GM21360 (cell line): ENCODE measurements at regions not wholly inside any gene's neighbourhood (a gene's known extent, or its start where the extent isn't known, plus 50 kb on each side); places are given as distances from the start of the nearest gene placed in this dataset.

ENCODE experiments used
- ATAC-seq: cut with Tn5 transposase; IDR thresholded peaks from one replicate; pipeline ENCODE4 v1.9.1; 2021; ENCODE audit warnings: mild to moderate bottlenecking, moderate library complexity; ENCODE audit not compliant: unreplicated experiment

DNA sequence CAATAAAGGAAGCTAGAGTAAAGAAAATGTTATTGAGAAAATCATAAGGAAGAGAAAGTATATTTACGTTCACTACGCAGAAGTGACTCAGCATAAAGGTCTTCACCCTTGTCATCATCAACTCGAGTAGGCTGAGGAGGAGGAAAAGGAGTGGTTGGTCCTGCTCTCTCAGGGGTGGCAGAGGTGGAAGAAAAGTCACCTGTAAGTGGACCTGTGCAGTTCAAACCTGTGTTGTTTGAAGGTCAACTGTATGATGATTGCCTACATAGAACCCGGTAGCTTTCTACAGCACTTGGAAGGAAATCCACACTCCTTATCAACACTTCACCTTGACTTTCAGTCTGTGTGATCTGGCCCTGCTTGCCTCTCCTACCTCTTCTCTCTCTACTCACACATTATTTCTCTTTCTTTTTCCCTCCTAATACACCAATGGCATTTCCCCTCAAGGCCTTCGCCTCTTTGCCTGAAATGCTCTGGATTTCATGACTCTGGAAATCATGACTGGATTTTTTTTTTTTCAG lies 109.3 kb upstream of the CPEB4 start:
- ATAC-seq, result no peak

DNA sequence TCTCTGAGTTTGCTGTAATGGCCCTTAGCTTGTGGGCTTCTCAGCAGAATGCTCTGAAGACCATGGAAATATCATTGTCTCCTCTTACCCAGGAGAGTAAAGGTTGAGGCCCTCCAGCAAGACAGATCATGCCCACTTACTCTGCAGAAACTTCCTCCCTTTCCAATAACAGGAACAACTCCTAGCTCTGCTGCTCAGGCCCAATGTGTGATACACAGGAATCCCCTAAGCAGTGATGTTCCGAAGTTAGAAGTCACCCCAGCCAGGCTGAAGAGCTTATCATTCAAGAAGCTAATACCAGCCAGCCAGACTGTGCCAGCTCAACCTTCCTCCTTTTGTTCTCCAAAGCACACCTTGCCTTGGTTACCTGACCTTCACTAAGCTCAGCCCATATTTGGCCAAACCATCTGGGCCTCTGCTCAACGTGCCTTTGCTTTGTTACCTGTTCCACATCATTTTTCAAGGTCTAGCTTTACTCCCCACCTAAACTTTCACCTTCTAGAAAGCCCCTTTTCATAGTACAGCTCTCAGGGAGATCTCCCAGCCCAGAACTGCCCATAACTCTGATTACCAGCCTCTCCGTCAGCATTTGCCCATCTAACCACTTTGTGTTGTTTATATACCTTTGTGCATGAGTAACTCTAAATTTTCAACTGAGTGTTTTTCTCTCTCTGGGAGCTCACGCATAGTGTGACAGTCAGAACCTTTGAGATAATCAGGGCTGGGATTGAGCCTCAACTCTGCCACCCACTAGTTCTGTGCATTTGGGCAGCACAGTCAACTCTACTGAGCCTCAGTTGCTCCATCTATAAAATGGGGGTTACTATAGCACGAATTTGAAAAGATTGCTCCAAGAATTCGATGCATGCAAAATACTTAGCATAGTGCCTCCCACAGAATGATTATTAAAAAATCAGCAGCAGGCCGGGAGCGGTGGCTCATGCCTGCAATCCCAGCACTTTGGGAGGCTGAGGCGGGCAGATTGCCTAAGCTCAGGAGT lies 107.6 kb upstream of the CPEB4 start:
- no peak for ATAC-seq

DNA sequence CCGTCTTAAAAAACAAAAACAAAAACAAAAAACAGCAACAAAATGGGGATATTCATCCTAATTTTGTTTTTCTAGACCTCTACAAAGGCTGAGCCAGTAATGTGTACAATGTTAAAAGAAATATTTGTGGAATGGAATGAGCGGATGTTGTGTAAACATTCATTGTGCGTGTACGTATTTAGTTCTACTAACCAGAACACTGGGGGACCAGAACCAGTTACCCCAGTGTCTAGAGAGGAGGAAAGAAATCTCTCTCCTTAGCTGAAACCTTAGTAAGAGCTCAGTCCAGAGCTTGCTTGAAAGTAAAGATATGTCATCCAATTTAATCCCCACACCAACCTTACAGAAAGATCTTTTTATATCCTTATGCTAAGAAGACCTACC lies 106.7 kb upstream of the CPEB4 start:
- ATAC-seq, result no peak

DNA sequence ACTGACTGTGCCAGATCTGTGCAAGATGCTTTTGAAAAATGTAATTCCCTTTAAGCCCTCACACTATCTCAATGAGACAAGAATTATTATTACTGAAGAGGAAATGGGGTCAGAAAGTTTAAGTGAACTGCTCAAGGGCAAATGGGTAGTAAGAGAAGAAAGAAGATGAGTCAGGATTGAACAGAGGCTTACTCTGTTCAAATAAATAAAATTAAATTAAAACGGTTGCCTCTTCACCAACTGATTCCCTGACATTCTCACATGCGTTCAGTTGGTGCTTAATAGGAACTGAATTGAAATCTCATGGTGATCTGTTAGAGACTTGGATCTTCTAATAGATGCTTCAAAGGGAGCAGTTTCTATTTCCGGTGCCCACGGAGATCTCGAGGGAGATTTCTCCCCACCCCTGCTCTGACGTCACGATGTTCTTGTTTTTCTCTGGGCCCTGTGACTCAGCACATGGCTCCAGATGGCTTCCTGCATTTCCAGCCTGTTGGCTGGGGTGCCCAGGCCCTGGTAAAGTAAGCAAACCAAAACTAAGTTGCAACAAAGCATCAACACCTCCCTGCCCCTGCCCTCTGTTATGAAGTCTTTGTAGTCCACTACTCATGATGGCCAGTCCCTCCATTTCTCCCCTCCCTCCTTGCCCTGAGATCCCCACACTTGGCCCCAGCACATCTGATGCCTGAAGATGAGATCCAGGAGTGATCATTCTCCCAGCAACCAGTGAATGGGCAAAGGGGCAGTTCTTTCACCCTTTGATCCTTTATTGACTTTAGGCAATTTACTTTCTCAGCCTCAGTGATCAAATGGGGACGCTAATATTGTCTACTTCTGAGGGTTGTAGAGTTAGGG lies 106.1 kb upstream of the CPEB4 start:
- no peak for ATAC-seq

GRCh38 chr5:173782671-173783101 lies 105.5 kb upstream of the CPEB4 start:
- ATAC-seq, result no peak

DNA sequence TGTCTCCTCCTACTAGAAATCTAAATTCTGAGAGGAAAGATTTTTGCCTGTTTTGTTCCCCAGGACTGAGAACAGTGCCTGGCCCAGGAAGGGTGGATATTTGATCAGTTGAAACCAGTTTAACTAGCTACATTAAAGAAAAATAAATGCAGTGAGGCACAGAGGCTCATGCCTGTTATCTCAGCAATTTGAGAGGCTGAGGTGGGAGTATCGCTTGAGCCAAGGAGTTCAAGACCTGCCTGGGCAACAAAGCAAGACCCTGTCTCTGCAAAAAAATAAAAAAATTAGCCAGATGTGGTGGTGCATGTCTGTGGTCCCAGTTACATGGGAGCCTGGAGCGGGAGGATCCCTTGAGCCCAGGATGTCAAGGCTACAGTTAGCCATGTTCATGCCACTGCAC lies 104.8 kb upstream of the CPEB4 start:
- ATAC-seq, result no peak

- ATAC-seq, result no peak
Observed at GRCh38 chr5:173785400-173785799, 102.7 kb upstream of the CPEB4 start.

GRCh38 chr5:173785866-173786265 lies 102.3 kb upstream of the CPEB4 start:
- ATAC-seq, result no peak

DNA sequence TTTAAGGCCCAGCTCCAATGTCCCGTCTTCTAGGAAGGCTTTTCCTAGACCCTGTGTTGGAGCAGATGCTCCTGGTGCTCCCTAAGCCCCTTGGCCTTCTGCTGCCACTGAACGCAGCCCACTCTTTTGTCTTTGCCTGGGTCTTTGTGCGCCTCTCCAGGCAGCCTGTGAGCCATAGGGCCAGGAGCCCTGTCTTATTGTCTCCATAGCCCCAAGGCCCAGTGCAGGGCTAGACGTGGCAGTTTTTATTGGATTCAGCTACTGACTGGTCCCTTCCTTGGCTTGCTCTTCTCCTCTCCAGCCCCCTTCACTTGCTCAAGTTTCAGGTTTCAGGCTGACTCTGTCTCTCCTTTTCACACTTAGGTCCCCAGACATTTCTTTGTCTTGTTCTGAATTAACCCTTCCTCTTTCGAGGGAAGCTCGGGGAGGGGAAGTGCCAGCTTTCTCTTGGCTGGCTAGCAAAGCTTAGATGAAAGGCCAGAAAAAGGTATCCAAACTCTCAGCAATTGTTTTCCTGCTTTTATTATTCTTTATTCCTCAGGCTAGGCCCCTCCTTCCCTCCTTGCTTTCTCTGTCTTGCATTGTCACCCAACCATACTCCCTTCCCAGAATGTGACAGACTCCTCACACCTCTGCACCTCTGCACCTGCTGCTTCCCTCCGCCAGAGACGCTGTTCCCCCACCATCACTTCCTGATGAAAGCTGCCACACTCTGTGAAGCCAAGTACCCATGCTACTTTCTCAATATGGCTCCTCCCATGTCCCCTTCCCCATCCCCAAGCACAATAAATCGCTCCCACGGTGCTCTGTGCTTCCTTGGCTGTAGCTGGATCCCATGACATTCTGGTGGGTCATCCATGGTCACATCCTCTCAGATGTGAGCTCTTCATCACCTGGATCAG lies 101.6 kb upstream of the CPEB4 start:
- ATAC-seq, result peak; percentile 48

DNA sequence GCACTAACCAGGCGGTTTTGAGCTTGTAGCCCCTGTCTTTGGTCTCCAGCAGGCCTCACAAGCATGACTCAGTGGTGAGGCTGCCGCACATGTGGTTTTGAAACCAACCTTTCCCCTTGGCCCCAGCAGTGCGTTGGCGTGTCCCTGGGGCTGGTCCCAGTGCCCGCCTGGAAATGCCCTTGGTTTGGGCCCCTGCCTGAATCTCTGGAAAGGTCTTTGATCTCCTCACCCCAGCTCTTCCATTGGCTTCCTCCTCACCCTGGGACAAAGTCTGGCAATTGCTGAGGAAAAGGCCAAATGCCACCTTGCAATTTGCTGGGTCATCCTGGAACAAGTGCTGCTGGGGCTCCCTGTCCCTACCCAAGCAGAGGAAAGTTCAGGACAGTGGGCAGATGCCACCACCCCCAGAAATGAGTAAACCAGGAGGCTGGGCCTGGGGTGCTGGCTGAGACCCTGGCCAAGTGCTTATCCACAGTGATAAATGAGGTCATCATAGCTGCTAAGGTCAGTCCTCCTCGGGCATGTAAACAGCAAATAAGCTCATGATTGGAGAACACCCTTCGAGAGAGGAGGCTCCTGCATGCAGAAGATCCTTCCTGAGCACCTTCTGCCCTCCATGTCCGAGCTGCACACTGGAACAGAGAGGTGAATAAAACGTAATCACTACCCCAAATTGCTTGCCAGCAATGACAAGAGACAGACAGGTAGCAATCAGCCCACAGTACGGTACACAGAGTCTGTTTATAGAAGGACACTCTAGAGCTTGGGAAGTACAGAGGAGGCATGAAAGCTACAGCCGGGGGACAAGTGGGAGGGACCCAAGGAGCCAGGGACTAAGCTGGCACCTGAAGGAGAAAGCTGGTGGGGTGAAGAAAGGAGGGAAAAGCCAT lies 98.9 kb upstream of the CPEB4 start:
- no peak for ATAC-seq

GRCh38 chr5:173790177-173790719 lies 97.9 kb upstream of the CPEB4 start:
- no peak for ATAC-seq

DNA sequence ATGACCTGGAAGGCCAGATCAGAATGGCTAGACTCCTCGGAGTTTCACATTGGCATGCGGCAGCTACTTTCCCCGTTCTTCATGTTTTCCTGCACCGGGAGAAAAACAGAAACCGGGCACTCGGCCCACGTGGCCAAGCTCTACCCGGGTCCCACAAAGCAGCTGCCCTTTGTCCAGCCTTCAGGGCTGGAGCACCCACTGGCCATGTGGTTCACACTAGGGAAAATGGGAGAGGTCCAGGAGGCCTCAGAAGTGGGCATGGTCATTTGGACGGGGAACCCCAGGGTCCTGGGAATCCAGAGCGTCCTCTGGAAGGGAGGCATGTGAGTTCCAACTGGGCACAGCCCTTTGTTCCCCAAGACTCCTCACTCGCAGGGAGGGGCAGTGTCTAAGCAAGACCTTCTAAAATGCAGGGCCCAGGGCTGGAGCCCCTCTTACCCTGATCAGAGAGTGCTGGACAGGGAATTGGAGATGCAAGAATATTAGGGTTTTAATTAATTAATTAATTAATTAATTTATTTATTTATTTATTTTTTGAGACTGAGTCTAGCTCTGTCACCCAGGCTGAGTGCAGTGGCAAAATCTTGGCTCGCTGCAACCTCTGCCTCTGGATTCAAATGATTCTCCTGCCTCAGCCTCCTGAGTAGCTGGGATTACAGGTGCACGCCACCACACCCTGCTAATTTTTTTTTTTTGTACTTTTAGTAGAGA lies 97.2 kb upstream of the CPEB4 start:
- ATAC-seq, result no peak

GRCh38 chr5:173791878-173792277 lies 96.3 kb upstream of the CPEB4 start:
- no peak for ATAC-seq

DNA sequence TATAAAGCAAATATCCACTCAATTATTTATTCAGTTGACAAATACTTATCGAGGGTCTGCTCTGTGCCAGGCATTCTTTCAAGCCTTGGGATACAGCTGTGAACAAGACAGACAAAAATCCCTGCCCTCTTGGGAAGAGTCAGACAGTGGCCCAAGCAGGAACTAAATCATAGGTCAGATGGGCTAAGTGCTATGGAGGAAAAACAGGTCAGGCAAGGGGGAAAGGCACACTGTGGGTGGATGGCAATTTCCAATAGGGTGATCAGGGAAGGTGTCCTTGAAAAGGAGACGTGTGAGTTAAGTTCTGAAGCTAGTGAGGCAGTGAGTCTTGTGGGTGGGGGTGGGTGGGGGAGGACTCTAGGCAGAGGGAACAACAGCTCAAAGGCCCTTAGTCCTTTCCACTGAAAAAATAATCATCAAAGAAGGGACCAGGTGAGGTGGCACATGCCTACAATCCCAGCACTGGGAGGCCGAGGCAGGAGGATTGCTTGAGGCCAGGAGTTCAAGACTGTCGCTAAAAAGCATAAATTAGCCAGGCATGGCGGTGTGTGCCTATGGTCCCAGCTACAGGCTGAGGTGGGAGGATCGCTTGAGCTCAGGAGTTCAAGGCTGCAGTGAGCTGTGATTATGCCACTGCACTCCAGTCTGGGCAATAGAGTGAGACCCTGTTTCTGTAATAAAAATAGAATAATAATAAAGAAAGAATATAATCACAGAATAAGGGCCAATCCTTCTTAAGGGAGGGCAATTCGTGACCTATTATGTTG lies 95.2 kb upstream of the CPEB4 start:
- ATAC-seq, result no peak

GRCh38 chr5:173793648-173794548 lies 94.3 kb upstream of the CPEB4 start:
- no peak for ATAC-seq

DNA sequence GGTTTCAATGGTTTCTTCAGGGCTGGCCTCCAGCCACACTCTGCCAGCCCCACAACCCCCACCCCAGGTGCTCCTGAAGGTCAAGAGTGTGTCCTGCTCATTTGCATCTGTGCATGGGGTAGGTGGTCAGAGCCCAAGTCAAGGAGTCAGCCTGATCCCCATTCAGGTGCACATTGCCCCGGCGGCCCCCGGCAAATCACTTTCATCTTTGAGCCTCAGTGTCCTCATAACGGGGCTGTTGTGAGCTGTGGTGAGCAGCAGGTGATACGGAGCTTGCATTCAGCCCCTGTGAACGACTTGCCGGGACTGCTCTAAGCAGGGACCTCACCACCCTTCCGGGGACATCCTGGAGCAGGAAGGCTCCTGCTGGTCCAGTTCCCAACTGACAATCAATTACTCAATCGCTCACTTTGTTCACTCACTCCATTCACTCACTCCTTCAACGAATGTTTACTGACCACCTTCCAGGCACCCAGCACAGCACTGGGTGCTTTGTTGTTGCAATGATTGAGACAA lies 93.2 kb upstream of the CPEB4 start:
- ATAC-seq, result no peak

GRCh38 chr5:173795601-173796000 lies 92.5 kb upstream of the CPEB4 start:
- no peak for ATAC-seq
